Breast epithelium (tissue), 4 donors: ENCODE measurements at regions not wholly inside any gene's neighbourhood (a gene's known extent, or its start where the extent isn't known, plus 50 kb on each side); places are given as distances from the start of the nearest gene placed in this dataset.

Experiments used
- DNase-seq, 2 donors: peaks; one replicate each; pipeline ENCODE4 v3.0.0-alpha.2; 2019; ENCODE audit warnings: low spot score in 2 of 2
- H3K27ac ChIP-seq, 2 donors: fragments of 200-600 bp; sonication (generic) in 1 of 2; one replicate each; pipeline ENCODE4 v1.5.1; 2016 to 2019; ENCODE audit warnings: mild to moderate bottlenecking in 1 of 2
- H3K27me3 ChIP-seq, 2 donors: fragments of 200-600 bp; sonication (generic) in 1 of 2; one replicate each; pipeline versions ENCODE4 v1.5.1 to v1.6.0; 2017 to 2019; ENCODE audit warnings: control low read depth in 1 of 2, mild to moderate bottlenecking in 1 of 2
- H3K36me3 ChIP-seq: fragments of 200-600 bp; one replicate; pipeline ENCODE4 v1.5.1; 2019
- H3K4me1 ChIP-seq, 2 donors: fragments of 200-600 bp; sonication (generic); one replicate each; pipeline ENCODE4 v1.5.1; 2016 to 2019; ENCODE audit warnings: control low read depth in 1 of 2
- H3K4me3 ChIP-seq, 3 donors: fragments of 200-600 bp; sonication (generic); 1 replicate in 2 of 3; 2 replicates in 1 of 3; pipeline ENCODE4 v1.5.1; 2016 to 2019; ENCODE audit warnings: mild to moderate bottlenecking in 3 of 3, moderate library complexity in 2 of 3
- H3K9me3 ChIP-seq, 2 donors: fragments of 200-600 bp; sonication (generic) in 1 of 2; one replicate each; pipeline ENCODE4 v1.5.1; 2016 to 2019; ENCODE audit warnings: control low read depth in 1 of 2
- CTCF ChIP-seq, 3 donors: fragments of 450-650 bp; IDR thresholded peaks; one replicate each; pipeline ENCODE4 v1.5.1; 2016 to 2017; ENCODE audit warnings: antibody characterized with exemption in 3 of 3, mild to moderate bottlenecking in 3 of 3, moderate library complexity in 3 of 3
- POLR2A ChIP-seq: fragments of 450-650 bp; IDR thresholded peaks from one replicate; pipeline ENCODE4 v1.6.1; 2016; ENCODE audit warnings: antibody characterized with exemption, mild to moderate bottlenecking, moderate library complexity
- POLR2AphosphoS5 ChIP-seq, 3 donors: sonication (generic); formaldehyde crosslinking; IDR thresholded peaks; one replicate each; pipeline ENCODE4 v1.6.1; 2017; ENCODE audit warnings: antibody characterized with exemption in 3 of 3
- intact Hi-C: fragments of 100-400 bp; cut with DNase I; formaldehyde crosslinking; loops from one replicate; pipeline ENCODE4 v1.15.1; 2023; ENCODE audit warnings: low total_unique reads

- DNase-seq = no peak
- Histone ChIP-seq H3K27me3 (no peaks in the 10 kb centered on the region), H3K4me1 (no peaks in the 10 kb centered on the region), H3K9me3 (no peaks in the 10 kb centered on the region), H3K36me3 (no peaks in the 10 kb centered on the region), H3K4me3 (no peak overlapping the region), H3K27ac (no peak overlapping the region)
- TF ChIP-seq POLR2AphosphoS5 (IDR thresholded peaks at IDR 0.05) (no peak), POLR2A (no peak), CTCF (IDR thresholded peaks at IDR 0.05) (no peak)
- intact Hi-C loops = no loop called here
Observed at GRCh38 chr2:54397426-54397825, 58.7 kb upstream of the SPTBN1 start.

DNA sequence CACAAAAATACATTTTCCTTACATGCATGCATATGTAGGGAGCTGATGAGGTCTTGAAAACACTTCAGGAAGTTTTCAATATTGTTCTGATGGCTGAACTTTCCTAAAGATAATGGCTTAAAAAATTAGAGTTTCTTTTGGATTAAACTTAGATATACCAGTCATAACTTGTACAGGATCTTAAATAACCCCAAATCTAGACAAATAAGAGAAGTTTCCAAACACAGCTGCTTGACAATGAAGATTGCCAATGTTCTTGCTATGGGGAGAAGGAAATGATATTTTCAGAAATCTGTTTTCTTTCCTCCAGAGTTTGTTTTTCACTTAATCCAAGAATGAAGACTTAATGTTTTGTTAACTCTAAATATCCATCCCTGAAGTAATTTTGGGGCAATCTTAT lies 54.6 kb upstream of the SPTBN1 start:
- intact Hi-C loops = no loop called here
- H3K36me3 ChIP-seq = no peaks in the 10 kb centered on the region
- no peaks in the 10 kb centered on the region for H3K27me3 ChIP-seq
- peak overlapping the region in 1 of 2 donors; percentile 59 for H3K27ac ChIP-seq
- TF ChIP-seq POLR2AphosphoS5 (IDR thresholded peaks at IDR 0.05) = no peak
- no peak for TF ChIP-seq POLR2A
- TF ChIP-seq CTCF (IDR thresholded peaks at IDR 0.05) = no peak
- no peaks in the 10 kb centered on the region for H3K9me3 ChIP-seq
- no peak overlapping the region for H3K4me3 ChIP-seq
- H3K4me1 ChIP-seq = no peaks in the 10 kb centered on the region
- DNase-seq = no peak

DNA sequence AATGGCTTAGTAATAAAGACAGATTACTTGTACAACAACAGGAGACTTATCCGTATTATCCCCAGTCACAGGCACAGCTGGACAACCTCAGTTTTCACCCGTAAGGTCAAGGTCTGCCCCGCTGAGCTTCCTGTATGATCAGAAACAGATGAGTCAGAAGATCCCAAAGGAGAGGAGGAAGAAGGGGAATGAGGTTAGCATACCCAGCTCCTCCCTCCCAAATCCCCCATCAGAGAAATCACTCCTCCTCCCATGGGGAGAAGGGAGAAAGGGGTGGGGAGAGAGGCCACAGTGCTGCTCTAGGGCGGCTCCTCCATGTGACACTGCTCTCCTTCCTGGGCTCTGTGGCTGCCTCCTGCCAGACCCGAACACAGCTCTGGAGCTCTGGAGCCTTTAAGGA lies 53.8 kb upstream of the SPTBN1 start:
- intact Hi-C loops = no loop called here
- no peak for DNase-seq

GRCh38 chr2:54403512-54404238 lies 52.5 kb upstream of the SPTBN1 start:
- TF ChIP-seq POLR2A = no peak
- no peak for TF ChIP-seq POLR2AphosphoS5 (IDR thresholded peaks at IDR 0.05)
- no peak for TF ChIP-seq CTCF (IDR thresholded peaks at IDR 0.05)
- no peaks in the 10 kb centered on the region for H3K9me3 ChIP-seq
- intact Hi-C loops = no loop called here
- no peaks in the 10 kb centered on the region for H3K4me1 ChIP-seq
- DNase-seq = no peak
- H3K4me3 ChIP-seq = no peak overlapping the region
- H3K27me3 ChIP-seq = no peaks in the 10 kb centered on the region
- H3K36me3 ChIP-seq = no peaks in the 10 kb centered on the region
- peak overlapping the region in 1 of 2 donors; percentile 22 for H3K27ac ChIP-seq

More for the DNA sequence above, 53.8 kb upstream of the SPTBN1 start:
- TF ChIP-seq POLR2AphosphoS5 (IDR thresholded peaks at IDR 0.05) (peak in 1 of 3 donors; percentile 33), CTCF (IDR thresholded peaks at IDR 0.05) (no peak), POLR2A (no peak)
- no peaks in the 10 kb centered on the region for H3K27me3 ChIP-seq
- H3K4me1 ChIP-seq = no peaks in the 10 kb centered on the region
- no peaks in the 10 kb centered on the region for H3K9me3 ChIP-seq
- no peak overlapping the region for H3K4me3 ChIP-seq
- H3K36me3 ChIP-seq = no peaks in the 10 kb centered on the region
- H3K27ac ChIP-seq = peak overlapping the region in 1 of 2 donors; percentile 59

GRCh38 chr2:54404270-54404669 lies 51.9 kb upstream of the SPTBN1 start:
- Histone ChIP-seq H3K9me3 (no peaks in the 10 kb centered on the region), H3K27me3 (no peaks in the 10 kb centered on the region), H3K4me3 (no peak overlapping the region), H3K36me3 (no peaks in the 10 kb centered on the region), H3K27ac (no peak overlapping the region), H3K4me1 (no peaks in the 10 kb centered on the region)
- intact Hi-C loops = no loop called here
- no peak for DNase-seq
- TF ChIP-seq POLR2AphosphoS5 (IDR thresholded peaks at IDR 0.05) (no peak), POLR2A (no peak), CTCF (IDR thresholded peaks at IDR 0.05) (no peak)
